HG03060 (cell line): ENCODE measurements at regions not wholly inside any gene's neighbourhood (a gene's known extent, or its start where the extent isn't known, plus 50 kb on each side); places are given as distances from the start of the nearest gene placed in this dataset.
"Not testable (repeated sequence)": the region's sequence is repeated elsewhere in the genome, so short reads cannot be mapped to it uniquely, and the experiment has no call there.

Experiments used
- ATAC-seq: cut with Tn5 transposase; IDR thresholded peaks from one replicate; pipeline ENCODE4 v1.9.1; 2021; ENCODE audit warnings: low read depth, moderate number of reproducible peaks; ENCODE audit not compliant: unreplicated experiment

- ATAC-seq: no peak
Measured at GRCh38 chr15:36039996-36040572, 494.1 kb upstream of the DPH6 start.

DNA sequence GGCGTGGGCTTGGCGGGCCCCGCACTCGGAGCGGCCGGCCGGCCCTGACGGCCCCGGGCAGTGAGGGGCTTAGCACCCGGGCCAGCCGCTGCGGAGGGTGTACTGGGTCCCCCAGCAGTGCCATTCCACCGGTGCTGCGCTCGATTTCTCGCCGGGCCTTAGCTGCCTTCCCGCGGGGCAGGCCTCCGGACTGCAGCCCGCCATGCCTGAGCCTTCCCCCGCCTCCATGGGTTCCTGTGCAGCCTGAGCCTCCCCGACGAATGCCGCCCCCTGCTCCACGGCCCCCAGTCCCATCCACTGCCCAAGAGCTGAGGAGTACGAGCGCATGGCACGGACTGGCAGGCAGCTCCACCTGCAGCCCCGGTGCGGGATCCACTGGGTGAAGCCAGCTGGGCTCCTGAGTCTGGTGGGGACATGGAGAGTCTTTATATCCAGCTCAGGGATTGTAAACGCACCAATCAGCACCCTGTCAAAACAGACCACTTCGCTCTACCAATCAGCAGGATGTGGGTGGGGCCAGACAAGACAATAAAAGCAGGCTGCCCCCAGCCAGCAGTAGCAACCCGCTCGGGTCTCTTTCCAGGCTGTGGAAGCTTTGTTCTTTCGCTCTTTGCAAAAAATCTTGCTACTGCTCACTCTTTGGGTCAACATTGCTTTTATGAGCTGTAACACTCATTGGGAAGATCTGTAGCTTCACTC, 501.2 kb upstream of the DPH6 start:
- not testable (repeated sequence) for ATAC-seq

DNA sequence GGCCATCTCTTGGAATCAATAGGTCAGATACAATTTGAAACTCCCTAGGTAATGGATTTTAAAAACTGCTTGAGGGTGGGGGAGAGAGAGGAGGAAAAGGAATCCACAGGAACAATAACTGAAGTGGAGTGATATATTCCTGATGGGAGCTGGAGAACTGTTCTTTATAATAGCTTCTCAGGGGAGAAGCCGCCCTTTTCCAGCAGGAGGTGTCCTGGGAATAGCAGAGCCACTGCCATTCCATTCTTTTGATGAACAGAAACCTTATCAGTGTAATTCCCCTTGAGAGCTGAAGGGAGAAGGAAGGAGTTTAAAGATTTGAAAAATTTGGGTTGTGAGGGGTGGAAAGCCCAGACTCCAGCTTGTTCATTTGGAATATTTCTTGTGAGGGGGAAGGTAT, 504.9 kb upstream of the DPH6 start:
- ATAC-seq: no peak

GRCh38 chr15:36052641-36053040, 506.7 kb upstream of the DPH6 start:
- ATAC-seq: not testable (repeated sequence)

DNA sequence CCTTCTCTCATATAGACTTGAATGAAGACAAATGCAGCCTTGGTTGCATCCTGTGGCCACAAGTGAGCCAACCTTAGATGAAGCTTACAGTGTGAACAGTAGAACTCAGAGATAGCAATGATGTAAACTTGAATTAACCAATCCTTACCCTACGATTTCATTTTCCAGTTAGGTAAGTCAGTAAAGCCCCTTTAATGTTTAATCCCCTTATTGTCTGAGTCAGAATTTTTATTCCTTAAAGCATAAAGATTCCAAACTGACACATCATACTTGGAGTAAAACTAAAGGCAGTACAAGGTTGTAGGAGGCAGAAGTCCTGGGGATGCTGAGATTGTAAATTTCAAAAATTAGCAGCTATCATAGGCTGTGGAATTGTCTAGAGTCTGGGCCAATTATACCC, 507.8 kb upstream of the DPH6 start:
- ATAC-seq: no peak

- ATAC-seq: no peak
Measured at GRCh38 chr15:36059596-36059995, 513.6 kb upstream of the DPH6 start.

GRCh38 chr15:36062357-36062756, 516.4 kb upstream of the DPH6 start:
- no peak for ATAC-seq

DNA sequence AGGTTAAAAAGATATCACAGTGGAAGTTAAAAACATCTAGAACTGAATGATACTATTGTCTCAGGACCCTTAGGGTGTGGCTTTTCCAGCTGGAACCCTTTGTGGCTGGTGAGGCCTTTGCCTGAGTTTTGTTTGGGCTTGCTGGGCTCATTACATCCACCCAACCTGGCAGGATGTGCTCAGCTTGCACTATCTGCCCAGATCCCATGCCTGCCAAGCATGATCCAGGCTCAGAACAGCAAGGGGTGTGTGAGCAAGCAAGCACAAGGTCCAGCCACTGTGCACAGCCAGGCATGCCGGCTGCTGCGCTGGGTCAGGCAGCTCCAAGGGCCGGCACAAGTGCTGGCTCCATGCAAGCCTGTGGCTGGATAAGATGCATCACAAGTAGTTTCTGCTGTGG, 512.7 kb upstream of the CDIN1 start:
- no peak for ATAC-seq

GRCh38 chr15:36067483-36068274, 511.7 kb upstream of the CDIN1 start:
- ATAC-seq: no peak

DNA sequence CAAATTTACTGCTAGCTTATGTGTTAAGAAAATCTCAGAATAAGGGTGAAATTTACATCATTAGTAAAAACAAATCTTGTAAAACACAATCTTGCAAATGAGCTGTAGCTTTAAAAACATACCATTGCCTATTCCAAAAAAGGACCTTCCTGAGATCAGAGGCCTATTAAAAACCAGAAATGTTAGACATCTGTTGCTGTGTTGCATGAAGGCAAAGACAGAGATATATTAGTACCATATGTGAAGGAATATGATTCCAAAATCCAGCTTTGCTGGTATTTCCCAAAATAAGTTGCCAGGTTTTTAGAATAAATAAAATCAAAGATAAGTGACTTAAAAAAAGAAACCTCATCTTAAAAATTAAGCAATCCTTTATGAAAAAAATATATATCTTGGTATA, 504.1 kb upstream of the CDIN1 start:
- no peak for ATAC-seq

DNA sequence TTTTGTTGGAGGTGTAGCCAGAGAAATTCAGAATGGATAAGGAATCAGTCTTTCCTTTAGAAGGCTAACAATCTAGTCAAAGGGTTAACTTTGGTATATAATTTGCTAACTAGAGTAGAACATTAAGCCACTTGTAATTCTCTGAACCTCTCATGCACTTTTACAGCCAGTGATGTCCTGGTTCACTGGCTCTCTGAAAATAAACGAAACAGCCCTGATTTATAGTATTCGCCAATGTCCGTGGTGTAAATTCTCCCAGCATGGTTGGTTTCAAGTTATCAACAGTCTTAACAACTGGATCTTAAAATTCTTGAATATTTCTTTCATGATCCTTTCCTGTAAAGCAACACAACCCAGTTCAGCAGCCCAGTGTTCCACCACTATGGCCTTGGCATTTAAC, 500.4 kb upstream of the CDIN1 start:
- ATAC-seq: no peak

DNA sequence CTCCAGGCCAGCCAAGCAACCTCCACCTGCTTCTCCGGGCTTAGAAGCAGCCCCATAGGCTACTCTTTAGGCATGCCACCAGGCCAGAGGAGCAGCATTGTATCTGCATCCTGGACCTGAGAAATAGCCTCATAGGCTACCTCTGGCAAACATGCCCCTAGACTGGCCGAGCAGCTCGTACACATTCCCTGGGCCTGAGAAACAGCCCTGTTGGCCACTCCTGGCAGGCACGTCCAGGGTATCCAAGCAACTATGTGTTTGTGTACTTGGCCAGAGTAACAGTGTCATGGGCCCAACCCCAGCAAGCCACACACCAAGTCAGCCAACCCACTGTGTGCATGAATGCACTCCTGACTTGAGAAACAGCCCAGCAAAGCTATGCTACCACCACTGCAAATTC, 498.7 kb upstream of the CDIN1 start:
- no peak for ATAC-seq

DNA sequence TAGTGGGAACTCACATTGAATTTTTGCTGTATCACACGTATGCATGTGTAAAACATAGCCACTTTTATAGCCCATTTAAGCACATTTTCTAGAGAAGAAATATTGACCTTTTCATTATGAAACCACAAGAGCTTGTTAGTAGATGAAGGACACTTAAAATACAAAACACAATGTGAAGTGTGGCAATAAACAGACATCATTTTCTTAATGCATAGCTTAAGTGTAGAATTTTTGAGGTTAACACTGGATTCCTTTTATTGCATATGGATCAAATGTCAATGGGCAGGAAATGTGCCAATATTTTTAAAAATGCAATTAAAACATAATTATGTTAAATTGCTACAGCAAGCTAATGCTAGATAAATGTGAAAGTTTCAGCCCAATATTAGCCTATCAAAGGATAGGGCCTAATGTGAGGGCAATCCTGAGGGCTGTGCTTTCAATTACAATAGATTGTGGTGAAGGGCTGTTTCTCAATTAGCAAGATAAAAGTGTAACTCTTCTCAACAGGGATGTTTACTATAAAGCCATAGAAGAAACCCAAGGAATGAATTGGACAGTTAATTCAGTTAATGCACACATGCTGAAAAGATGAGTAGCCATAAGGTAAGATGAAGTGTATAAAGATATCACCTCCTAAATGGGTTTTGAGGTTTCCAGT, 489.0 kb upstream of the CDIN1 start:
- ATAC-seq: no peak

GRCh38 chr15:36106640-36107335, 472.6 kb upstream of the CDIN1 start:
- ATAC-seq: no peak

DNA sequence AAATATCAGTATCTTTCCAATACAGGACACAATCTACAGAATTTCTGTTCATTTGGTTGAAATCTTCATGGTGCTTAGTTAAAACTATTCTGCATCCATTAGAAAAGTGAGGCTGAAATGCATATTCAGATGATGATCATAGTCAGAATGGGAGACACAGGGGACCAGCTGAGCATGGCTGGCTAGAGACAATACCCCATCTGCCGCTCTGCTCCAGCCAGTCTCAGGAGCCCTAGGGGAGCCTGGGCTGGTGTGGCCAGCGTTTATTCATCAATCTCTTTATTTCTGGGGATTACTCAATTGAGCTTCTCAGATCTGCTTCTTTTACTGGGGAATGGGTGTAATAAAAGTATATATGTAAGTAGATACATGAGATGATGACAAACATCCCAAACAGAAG, 470.9 kb upstream of the CDIN1 start:
- ATAC-seq: no peak

- no peak for ATAC-seq
Measured at GRCh38 chr15:36109943-36110658, 469.3 kb upstream of the CDIN1 start.

GRCh38 chr15:36110659-36110993, 468.8 kb upstream of the CDIN1 start:
- ATAC-seq: no peak

GRCh38 chr15:36117296-36117787, 462.1 kb upstream of the CDIN1 start:
- no peak for ATAC-seq

DNA sequence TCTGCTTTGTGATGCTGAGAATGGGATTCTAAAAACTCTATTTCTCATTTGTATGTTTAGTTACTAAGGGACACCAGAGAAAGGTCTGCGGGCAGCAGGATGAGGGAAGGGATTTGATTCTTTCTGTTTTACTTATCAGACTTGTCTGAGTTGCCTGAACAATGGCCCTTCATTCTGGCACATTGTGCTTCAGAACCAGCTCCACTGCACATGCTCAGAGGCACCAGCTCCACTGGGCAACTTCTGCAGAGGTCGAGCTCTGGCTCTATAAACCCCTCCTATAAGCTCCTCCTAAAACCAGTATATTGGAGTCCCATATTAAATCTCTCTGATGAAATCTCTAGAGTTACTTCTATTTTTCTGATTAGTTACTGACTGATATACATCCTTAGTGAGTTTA, 453.2 kb upstream of the CDIN1 start:
- ATAC-seq: no peak
